ENCODE measurements at regions not wholly inside any gene's neighbourhood (a gene's known extent, or its start where the extent isn't known, plus 50 kb on each side); places are given as distances from the start of the nearest gene placed in this dataset.

- DNase-seq, result peak; percentile 6
Measured at GRCh38 chr2:215681799-215682596, 246.1 kb upstream of the FN1 start.

- peak; percentile 63 for DNase-seq
Measured at GRCh38 chr2:215680605-215681598, 245.0 kb upstream of the FN1 start.

DNA sequence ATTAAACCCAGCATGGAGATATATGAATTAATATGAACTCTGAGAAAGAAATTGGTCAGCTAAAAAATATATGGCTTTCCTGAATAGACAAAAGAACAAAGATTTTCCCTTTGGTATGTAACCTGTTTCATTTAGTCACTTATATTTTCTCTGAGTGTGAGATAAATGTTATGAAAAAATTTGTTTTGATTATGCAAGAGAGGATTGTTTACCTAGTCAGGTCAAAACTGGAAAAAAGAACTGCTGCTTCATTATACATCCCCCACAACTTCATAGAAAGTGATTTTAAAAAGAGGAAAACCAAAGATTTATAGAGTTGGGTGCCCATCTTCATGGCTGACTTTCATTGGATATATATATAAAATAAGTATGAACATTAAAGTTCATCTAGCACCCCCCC lies 242.2 kb upstream of the FN1 start:
- no peak for DNase-seq

DNA sequence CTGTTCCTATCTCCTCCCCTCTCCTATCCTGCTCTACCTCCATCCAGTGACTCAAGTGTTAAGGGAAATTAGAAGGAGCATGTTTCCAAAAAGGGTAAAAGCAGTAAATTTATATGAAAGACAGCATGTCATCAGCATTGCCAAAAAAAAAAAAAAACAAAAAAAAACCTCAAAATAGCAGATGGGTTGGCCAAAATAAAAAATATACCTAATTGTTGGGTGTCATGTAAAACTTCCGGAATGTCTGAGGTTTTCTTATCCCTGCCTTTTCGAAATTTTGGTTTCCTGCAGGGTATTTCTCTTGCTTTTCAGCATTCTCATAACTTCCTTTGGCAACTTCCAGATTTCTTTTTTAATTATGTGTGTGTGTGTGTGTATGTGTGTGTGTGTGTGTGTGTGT lies 241.6 kb upstream of the FN1 start:
- no peak for DNase-seq

- DNase-seq, result peak; percentile 11
Measured at GRCh38 chr2:215672406-215672805, 236.5 kb upstream of the FN1 start.

DNA sequence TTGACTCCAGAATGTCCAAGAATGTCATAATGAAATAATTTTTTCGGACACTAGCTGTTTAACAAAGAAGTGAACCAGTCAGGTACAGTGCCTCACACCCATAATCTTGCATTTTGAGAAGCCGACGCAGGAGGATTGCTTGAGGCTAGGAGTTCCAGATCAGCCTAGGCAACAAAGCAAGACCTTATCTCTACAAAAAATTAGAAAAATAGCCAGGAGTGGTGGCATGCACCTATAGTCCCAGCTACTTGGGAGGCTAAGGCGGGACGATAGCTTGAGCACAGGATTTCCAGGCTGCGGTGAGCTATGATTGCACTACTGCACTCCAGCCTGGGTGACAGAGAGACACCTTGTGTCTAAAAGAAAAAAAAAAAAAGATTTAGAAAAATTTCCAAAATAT lies 235.8 kb upstream of the FN1 start:
- no peak for DNase-seq

GRCh38 chr2:215671244-215671643 lies 235.4 kb upstream of the FN1 start:
- no peak for DNase-seq

- DNase-seq, result no peak
Measured at GRCh38 chr2:215670396-215670795, 234.5 kb upstream of the FN1 start.

DNA sequence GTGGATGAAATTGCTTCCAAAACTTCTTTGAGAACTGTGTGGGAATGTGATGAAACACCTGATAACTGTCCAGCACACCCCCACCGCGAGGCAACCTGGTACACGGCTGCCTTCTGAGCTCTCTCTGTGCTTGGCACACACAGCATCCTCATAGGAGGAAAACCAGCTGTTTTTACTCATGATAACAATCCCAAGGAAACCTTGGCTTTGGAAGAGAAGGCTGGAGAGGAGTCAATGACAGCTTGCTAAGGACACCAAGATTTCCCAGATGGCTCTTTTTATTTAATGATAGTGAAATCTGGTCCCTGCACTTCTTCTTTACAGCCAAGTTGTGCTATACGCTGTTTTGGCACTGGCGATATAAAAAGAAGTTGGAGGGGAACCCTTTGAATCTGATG lies 232.5 kb upstream of the FN1 start:
- no peak for DNase-seq

DNA sequence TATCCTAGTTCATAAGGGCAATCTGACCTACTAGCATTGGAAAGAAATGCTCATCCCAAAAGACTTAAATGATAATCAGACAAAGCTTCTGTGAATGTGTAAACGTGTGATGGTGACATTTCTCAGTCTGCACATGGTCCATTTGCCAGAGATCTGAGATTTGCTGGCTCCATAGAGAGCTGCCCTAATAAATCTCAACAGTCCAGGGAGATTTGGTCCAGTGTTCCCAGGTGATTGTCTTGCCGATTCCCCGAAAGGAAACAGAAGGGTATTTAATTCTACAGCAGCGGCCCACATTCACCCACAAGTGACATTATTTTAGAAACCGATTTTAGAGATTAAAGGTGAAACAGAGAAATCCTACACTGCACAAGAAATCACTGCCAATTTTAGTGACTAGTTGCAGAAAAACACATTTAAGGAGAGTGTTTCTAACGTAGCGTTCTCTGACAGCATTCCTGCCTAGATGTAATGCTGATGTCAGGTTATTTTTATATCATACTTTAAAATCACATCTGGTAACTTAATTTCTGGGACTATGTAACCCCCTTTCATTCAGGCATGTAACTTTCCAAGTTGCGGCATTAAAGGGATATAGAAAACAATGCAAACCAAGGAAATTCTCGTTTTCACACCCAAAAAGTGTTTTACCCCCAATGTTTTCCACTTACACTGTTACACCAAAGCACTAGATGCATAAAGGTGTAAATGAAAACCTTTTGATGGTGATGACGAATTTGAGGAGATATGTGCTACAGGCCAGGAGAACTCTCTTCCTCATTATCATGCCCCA lies 231.9 kb upstream of the FN1 start:
- no peak for DNase-seq

DNA sequence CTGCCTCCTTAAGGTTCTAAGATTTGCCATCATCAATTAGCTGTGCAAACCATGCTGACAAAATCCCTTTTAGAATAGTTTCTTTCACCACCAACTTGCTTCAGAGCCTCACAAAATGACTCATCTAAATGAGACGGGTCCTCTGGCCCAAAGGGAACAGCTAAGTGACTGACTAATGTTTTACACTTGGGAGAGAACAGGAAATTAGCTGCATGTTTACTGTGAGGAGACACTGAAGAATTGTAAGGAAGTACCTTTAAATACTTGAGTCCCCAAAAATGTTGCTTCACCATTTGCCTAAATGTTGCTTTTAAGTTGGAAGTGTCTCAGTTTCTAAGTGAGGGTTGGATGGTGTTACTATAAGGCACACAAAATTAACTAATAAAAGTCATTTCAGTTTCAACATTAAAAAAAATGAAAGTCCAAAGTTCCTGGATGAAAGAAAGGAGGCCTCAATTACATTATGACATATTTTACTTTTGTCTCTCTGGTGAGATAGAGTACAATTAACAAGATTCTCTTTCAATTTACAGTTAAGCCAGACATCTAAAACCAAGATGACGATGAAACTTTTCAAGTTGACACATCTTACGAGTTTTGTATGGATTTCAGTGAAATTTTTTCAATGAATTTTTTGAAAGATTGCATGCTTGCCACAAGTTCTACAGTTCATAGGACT lies 229.1 kb upstream of the FN1 start:
- no peak for DNase-seq

GRCh38 chr2:215662715-215663114 lies 226.8 kb upstream of the FN1 start:
- no peak for DNase-seq

GRCh38 chr2:215660687-215661086 lies 224.8 kb upstream of the FN1 start:
- no peak for DNase-seq

- DNase-seq, result no peak
Measured at GRCh38 chr2:215659650-215660049, 223.8 kb upstream of the FN1 start.

- DNase-seq, result no peak
Measured at GRCh38 chr2:215658635-215659305, 222.9 kb upstream of the FN1 start.

DNA sequence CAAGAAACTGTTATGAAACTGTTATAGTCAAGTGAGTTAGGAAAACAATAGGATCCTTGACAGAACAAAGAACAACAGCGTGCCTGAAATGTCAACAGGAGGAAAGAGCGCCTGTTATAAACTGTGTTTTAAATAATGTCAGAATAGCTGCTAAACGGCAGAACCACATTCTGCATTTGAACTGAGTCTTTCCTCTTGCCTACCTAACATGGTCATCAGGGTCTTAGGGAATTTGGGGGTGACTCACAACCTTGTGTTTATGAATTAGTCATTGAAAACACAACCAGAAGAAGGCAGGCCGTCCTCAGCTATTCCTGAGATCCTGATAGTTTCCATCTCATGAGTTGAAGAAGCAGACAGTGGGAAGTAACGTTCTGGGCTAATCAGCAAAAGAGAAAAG lies 222.0 kb upstream of the FN1 start:
- DNase-seq, result no peak

GRCh38 chr2:215654148-215654819 lies 218.4 kb upstream of the FN1 start:
- no peak for DNase-seq

GRCh38 chr2:215653344-215654030 lies 217.6 kb upstream of the FN1 start:
- peak; percentile 31 for DNase-seq

DNA sequence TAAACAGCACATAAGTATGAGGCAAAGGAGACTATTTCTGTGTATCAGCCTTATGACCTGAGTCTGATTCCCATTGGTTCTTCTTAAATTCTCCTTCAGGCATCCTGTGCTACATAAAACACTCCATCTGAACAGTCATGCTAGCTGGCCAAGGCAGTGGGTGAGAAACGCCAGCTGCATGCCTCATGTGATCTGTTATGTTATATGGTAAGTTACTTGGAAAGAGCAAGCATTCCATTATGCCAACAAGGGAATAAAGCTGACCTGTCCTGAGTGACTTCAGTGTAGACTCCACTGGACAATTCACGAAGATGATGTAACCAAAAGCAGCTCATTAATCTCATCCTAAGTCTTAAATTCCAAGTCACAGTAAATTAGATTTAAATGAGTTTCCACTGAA lies 216.5 kb upstream of the FN1 start:
- no peak for DNase-seq

DNA sequence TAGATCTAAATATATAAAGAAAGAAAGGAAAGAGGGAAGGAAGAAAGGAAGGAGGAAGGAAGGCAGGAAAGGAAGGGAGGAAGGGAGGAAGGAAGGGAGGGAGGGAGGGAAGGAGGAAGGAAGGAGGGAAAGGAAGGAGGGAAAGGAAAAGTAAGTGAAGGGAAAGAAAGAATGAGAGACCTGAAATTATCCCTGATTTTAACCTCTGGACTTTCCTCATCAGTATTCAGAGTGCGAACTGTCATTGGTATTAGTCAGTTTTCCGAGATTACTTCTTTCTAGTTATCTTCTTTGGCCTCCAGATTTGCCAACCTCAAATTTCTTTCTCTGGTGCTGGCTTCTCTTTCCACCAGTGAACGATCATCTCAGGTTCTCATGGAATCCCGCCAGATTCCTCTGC lies 215.5 kb upstream of the FN1 start:
- DNase-seq, result no peak

All from hematopoietic multipotent progenitor cell treated with erythropoietin and hydrocortisone succinate and interleukin-3 and kit ligand, for 6 days (in vitro differentiated cells).